ENCODE measurements at regions not wholly inside any gene's neighbourhood (a gene's known extent, or its start where the extent isn't known, plus 50 kb on each side); places are given as distances from the start of the nearest gene placed in this dataset.

DNA sequence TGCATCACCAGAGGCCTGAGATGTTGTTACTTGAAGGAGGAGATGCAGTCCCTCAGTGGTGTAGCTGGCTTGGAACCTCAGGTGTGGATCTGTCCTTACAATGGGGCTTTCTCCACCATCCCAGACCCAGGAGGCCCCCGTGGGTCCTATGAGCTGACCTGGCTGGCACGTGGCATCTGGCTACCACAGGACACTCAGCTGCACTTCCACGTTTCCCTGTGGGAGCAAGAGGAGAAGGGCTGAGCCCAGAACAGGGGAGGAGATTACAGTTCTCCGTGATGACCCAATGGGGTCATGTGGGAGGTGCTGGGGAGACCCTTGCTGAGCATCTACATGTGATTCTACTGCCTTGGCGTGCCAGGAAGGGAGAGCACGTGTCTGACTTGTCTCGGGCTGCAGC, 1448.4 kb downstream of the TBC1D22A start:
- H3K4me1 ChIP-seq (ENCODE audit: insufficient read depth) = no peaks in the 10 kb centered on the region
- intact Hi-C loops (cut with DNase I) = no loop called here
- H3K36me3 ChIP-seq = no peaks in the 10 kb centered on the region
- WGBS, 3 donors = 40 to 54% (median 52%) methylated on average over 7 of the region's 7 CpGs
- no peak overlapping the region for H3K27ac ChIP-seq
- TF ChIP-seq, protein P1, sequence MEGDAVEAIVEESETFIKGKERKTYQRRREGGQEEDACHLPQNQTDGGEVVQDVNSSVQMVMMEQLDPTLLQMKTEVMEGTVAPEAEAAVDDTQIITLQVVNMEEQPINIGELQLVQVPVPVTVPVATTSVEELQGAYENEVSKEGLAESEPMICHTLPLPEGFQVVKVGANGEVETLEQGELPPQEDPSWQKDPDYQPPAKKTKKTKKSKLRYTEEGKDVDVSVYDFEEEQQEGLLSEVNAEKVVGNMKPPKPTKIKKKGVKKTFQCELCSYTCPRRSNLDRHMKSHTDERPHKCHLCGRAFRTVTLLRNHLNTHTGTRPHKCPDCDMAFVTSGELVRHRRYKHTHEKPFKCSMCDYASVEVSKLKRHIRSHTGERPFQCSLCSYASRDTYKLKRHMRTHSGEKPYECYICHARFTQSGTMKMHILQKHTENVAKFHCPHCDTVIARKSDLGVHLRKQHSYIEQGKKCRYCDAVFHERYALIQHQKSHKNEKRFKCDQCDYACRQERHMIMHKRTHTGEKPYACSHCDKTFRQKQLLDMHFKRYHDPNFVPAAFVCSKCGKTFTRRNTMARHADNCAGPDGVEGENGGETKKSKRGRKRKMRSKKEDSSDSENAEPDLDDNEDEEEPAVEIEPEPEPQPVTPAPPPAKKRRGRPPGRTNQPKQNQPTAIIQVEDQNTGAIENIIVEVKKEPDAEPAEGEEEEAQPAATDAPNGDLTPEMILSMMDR (IDR thresholded peaks at IDR 0.05) = no peak
- no peak for TF ChIP-seq POLR2A (IDR thresholded peaks at IDR 0.05)
- DNase-seq = no peak
- H3K9me3 ChIP-seq = no peaks in the 10 kb centered on the region
- no peaks in the 10 kb centered on the region for H3K27me3 ChIP-seq
- no peak overlapping the region for H3K4me3 ChIP-seq

DNA sequence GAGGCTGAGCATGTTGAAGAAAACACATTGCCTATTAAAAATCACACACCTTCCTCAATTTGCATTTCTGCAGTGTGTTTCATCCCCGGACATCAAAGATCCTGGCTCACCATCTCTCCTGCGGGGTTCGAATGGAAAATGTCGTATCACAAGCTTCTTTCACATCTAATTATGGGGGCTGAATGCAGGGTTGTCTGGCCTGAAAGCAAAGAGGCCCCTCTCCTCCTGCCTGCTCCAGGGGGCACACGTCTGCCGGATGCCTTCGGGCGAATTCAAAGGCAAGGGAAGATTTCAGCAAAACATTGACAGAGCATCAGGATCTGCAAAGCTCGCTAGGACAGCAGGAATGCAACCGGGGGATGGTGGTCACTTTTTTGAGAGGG, 1447.7 kb downstream of the TBC1D22A start:
- DNase-seq = no peak
- WGBS, 3 donors = 28 to 51% (median 33%) methylated on average over 10 of the region's 10 CpGs
- Histone ChIP-seq H3K4me3 (no peak overlapping the region), H3K36me3 (no peaks in the 10 kb centered on the region), H3K27ac (no peak overlapping the region), H3K27me3 (no peaks in the 10 kb centered on the region), H3K9me3 (no peaks in the 10 kb centered on the region), H3K4me1 (ENCODE audit: insufficient read depth) (no peaks in the 10 kb centered on the region)
- intact Hi-C loops (cut with DNase I) = no loop called here
- TF ChIP-seq EP300 (IDR thresholded peaks at IDR 0.05) (no peak), POLR2A (IDR thresholded peaks at IDR 0.05) (no peak)
- TF ChIP-seq, protein P1 (IDR thresholded peaks at IDR 0.05) = no peak

DNA sequence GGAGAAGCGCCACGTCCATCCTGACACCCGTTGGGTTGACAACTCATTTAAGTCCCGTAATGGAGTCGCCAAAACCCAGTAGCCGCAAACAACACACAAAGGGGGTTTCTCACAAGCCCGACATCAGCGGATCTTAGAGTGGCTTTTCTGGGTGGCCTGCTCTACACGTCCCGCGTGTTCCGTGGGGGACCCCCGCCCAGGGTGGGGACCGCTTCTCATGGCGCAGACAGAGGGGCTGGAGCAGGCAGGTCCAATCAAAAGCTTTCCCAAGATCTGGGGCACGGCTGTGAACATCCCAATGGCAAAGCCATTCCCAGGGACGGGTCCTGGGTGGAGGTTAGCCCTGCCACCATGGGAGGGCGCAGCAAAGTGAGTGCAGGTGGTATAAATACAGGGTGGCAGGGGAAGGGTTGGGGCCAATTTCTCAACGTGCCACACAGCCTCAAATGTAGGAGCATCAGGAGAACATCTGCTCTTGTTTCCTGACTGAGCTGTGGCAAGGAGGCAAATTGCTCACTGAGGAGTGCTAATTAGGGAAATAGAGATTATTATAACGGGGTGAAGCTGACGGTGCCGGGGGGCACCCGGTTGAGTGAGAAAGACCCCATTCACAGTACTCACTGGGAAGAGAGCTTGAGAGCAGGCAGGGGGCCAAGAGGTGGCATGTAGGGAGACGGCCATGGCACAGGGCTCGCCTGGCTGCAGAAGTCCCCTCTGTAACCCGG, 1447.2 kb downstream of the TBC1D22A start:
- no peaks in the 10 kb centered on the region for H3K27me3 ChIP-seq
- intact Hi-C loops (cut with DNase I) = no loop called here

DNA sequence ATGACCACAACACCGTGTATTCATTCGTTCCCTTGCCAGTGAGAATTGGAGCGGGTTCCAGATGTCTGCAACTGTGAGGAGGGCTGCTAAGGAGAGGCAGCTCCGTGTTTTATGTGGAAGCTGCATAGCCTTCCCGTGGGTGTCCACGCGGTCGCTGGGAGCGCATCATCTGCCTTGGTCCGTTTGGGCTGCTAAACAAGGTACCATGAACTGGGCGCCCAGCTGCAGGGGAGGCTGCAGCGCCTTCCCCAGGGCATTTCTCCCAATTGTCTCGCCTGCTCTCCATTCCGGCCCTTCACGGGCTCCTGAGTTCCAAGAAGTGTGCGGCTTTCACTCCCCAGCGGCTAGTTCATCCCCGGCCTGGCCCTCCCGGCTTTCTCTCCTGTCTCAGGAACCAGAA, 1446.4 kb downstream of the TBC1D22A start:
- no peak overlapping the region for H3K4me3 ChIP-seq
- intact Hi-C loops (cut with DNase I) = no loop called here
- 91 to 92% (median 91%) methylated on average over 19 of the region's 19 CpGs for WGBS, 3 donors
- no peaks in the 10 kb centered on the region for H3K36me3 ChIP-seq
- no peaks in the 10 kb centered on the region for H3K4me1 ChIP-seq (ENCODE audit: insufficient read depth)
- H3K27ac ChIP-seq = no peak overlapping the region
- DNase-seq = no peak
- TF ChIP-seq EP300 (IDR thresholded peaks at IDR 0.05) (no peak), POLR2A (IDR thresholded peaks at IDR 0.05) (no peak)
- TF ChIP-seq, protein P1 (IDR thresholded peaks at IDR 0.05) = no peak
- no peaks in the 10 kb centered on the region for H3K27me3 ChIP-seq
- H3K9me3 ChIP-seq = no peaks in the 10 kb centered on the region

More for the DNA sequence above, 1447.2 kb downstream of the TBC1D22A start:
- H3K4me3 ChIP-seq = no peak overlapping the region
- no peaks in the 10 kb centered on the region for H3K4me1 ChIP-seq (ENCODE audit: insufficient read depth)
- no peak overlapping the region for H3K27ac ChIP-seq
- H3K9me3 ChIP-seq = no peaks in the 10 kb centered on the region
- no peak for TF ChIP-seq POLR2A (IDR thresholded peaks at IDR 0.05)
- TF ChIP-seq EP300 (IDR thresholded peaks at IDR 0.05) = no peak
- TF ChIP-seq, protein P1 (IDR thresholded peaks at IDR 0.05) = no peak
- no peak for DNase-seq
- H3K36me3 ChIP-seq = no peaks in the 10 kb centered on the region
- WGBS, 3 donors = 75 to 83% (median 76%) methylated on average over 26 of the region's 26 CpGs
